ENCODE measurements at regions not wholly inside any gene's neighbourhood (a gene's known extent, or its start where the extent isn't known, plus 50 kb on each side); places are given as distances from the start of the nearest gene placed in this dataset.

- Histone ChIP-seq H3K9ac (ENCODE audit: insufficient read depth, low read depth, low read length) (no peak overlapping the region), H3K4me3 (replicated peaks in 1 of 3; ENCODE audit: insufficient read depth in 1 of 3, low read depth in 2 of 3, low read length in 3 of 3) (no peak overlapping the region), H3K9me3 (ENCODE audit: low read length) (no peaks in the 10 kb centered on the region), H2AFZ (ENCODE audit: low read length) (no peak overlapping the region), H3K4me2 (ENCODE audit: low read depth, low read length) (no peak overlapping the region), H3K36me3 (replicated peaks in 1 of 2; ENCODE audit: control insufficient read depth in 1 of 2, insufficient read depth in 2 of 2, low read length in 2 of 2) (0 out of 5 replicates have a peak, but pooled peaks cover 0 to 4% of the 10 kb centered on the region in 2 experiments), H3K4me1 (ENCODE audit: insufficient read depth, low read length) (peaks cover 43% of the 10 kb centered on the region), H4K20me1 (ENCODE audit: insufficient read depth, low read length) (no peaks in the 10 kb centered on the region), H3K27ac (ENCODE audit: extremely low read length, insufficient read depth, low read length) (peak overlapping the region; percentile 35), H3K79me2 (ENCODE audit: insufficient read depth, low read length) (no peaks in the 10 kb centered on the region), H3K27me3 (ENCODE audit: control insufficient read depth in 1 of 2, insufficient read depth in 2 of 2, low read length in 2 of 2) (no peaks in the 10 kb centered on the region)
- 93% methylated on average over 2 of the region's 4 CpGs for WGBS (ENCODE audit: low lambda C conversion rate)
- ChIA-PET CTCF (ENCODE audit: low intra/inter-chr PET ratio, low total read pairs) (no interaction called here), POLR2A (no interaction called here)
- in situ Hi-C loops (cut with HindIII; ENCODE audit: extremely low pct_ligation_motif_present, low pct_unique_long_range_greater_than_20kb) (no loop called here), intact Hi-C loops (cut with micrococcal nuclease; ENCODE audit: unreplicated experiment) (loop anchor here (10.0 kb wide), 1 partner anchor 46 kb away; no protein-coding TSS in a partner anchor)
- TF ChIP-seq SNRNP70 (IDR thresholded peaks at IDR 0.05; ENCODE audit: low read depth, low read length) (no peak), SIN3A (IDR thresholded peaks at IDR 0.05; ENCODE audit: borderline replicate concordance, low read depth, low read length) (no peak), SRY (CRISPR knock-in tag; IDR thresholded peaks at IDR 0.05) (no peak), TGIF2 (CRISPR knock-in tag; IDR thresholded peaks at IDR 0.05) (no peak), ZNF343 (CRISPR knock-in tag; IDR thresholded peaks at IDR 0.05) (no peak), SP5 (CRISPR knock-in tag; IDR thresholded peaks at IDR 0.05; ENCODE audit: borderline replicate concordance, low read depth) (no peak), ZNF446 (CRISPR knock-in tag; IDR thresholded peaks at IDR 0.05) (no peak), NAIF1 (CRISPR knock-in tag; IDR thresholded peaks at IDR 0.05; ENCODE audit: borderline replicate concordance) (no peak), YY1 (IDR thresholded peaks at IDR 0.05; ENCODE audit: insufficient read depth, insufficient replicate concordance, low read depth, low read length) (no peak), CEBPG (CRISPR knock-in tag; IDR thresholded peaks at IDR 0.05) (no peak)
- DNase-seq (ENCODE audit: low spot score) (no peak), ATAC-seq (no peak), FAIRE-seq (no peak)
- BruUV-seq (replicated peaks): no TSS peak
Observed at GRCh38 chrX:74248889-74249288, 55.1 kb upstream of the ZCCHC13 start.

GRCh38 chrX:74246524-74246923 is 57.5 kb upstream of the ZCCHC13 start:
- Histone ChIP-seq H2AFZ (ENCODE audit: low read length) (no peak overlapping the region), H3K4me3 (replicated peaks in 1 of 3; ENCODE audit: insufficient read depth in 1 of 3, low read depth in 2 of 3, low read length in 3 of 3) (no peak overlapping the region), H3K27ac (ENCODE audit: extremely low read length, insufficient read depth, low read length) (no peak overlapping the region), H4K20me1 (ENCODE audit: insufficient read depth, low read length) (no peaks in the 10 kb centered on the region), H3K9me3 (ENCODE audit: low read length) (no peaks in the 10 kb centered on the region), H3K79me2 (ENCODE audit: insufficient read depth, low read length) (no peaks in the 10 kb centered on the region), H3K9ac (ENCODE audit: insufficient read depth, low read depth, low read length) (no peak overlapping the region), H3K27me3 (ENCODE audit: control insufficient read depth in 1 of 2, insufficient read depth in 2 of 2, low read length in 2 of 2) (no peaks in the 10 kb centered on the region), H3K4me2 (ENCODE audit: low read depth, low read length) (no peak overlapping the region), H3K4me1 (ENCODE audit: insufficient read depth, low read length) (peaks cover 46% of the 10 kb centered on the region), H3K36me3 (replicated peaks in 1 of 2; ENCODE audit: control insufficient read depth in 1 of 2, insufficient read depth in 2 of 2, low read length in 2 of 2) (0 out of 5 replicates have a peak, but pooled peaks cover 0 to 4% of the 10 kb centered on the region in 2 experiments)
- no peak for TF ChIP-seq HMGA1 (CRISPR knock-in tag; conservative IDR thresholded peaks at IDR 0.05)
- in situ Hi-C loops (cut with HindIII; ENCODE audit: extremely low pct_ligation_motif_present, low pct_unique_long_range_greater_than_20kb): no loop called here
- ChIA-PET CTCF (ENCODE audit: low intra/inter-chr PET ratio, low total read pairs) (no interaction called here), POLR2A (no interaction called here)
- BruUV-seq (replicated peaks): no TSS peak
- intact Hi-C loops (cut with micrococcal nuclease; ENCODE audit: unreplicated experiment): loop anchor here (10.0 kb wide), 1 partner anchor 48 kb away; no protein-coding TSS in a partner anchor
- DNase-seq (ENCODE audit: low spot score) (no peak), ATAC-seq (no peak), FAIRE-seq (no peak)
